Vagina (tissue), 2 donors: ENCODE measurements at regions not wholly inside any gene's neighbourhood (a gene's known extent, or its start where the extent isn't known, plus 50 kb on each side); places are given as distances from the start of the nearest gene placed in this dataset.

Experiments used
- CTCF ChIP-seq, 3 experiments: fragments of 450-650 bp in 2 of 3; fragments of 200-600 bp in 1 of 3; sonication (generic) in 1 of 3; IDR thresholded peaks; one replicate each; pipeline ENCODE4 v1.5.1; 2017 to 2019; ENCODE audit warnings: antibody characterized with exemption in 3 of 3, mild to moderate bottlenecking in 2 of 3, moderate library complexity in 2 of 3
- POLR2AphosphoS5 ChIP-seq, 2 donors: sonication (generic); formaldehyde crosslinking; IDR thresholded peaks; one replicate each; pipeline ENCODE4 v1.9.0; 2017; ENCODE audit warnings: antibody characterized with exemption in 2 of 2, mild to moderate bottlenecking in 2 of 2, low read depth in 1 of 2; ENCODE audit not compliant: insufficient read depth in 1 of 2

GRCh38 chr9:129493706-129494047 lies 127.2 kb downstream of the C9orf50 start:
- TF ChIP-seq POLR2AphosphoS5 (IDR thresholded peaks at IDR 0.05; ENCODE audit: insufficient read depth in 1 of 2, low read depth in 1 of 2) (no peak), CTCF (IDR thresholded peaks at IDR 0.05) (no peak)
